Tibial nerve (tissue), 4 donors: ENCODE measurements at regions not wholly inside any gene's neighbourhood (a gene's known extent, or its start where the extent isn't known, plus 50 kb on each side); places are given as distances from the start of the nearest gene placed in this dataset.
"Not testable (repeated sequence)": the region's sequence is repeated elsewhere in the genome, so short reads cannot be mapped to it uniquely, and the experiment has no call there.

Experiments used
- DNase-seq, 2 donors: peaks; one replicate each; pipeline ENCODE4 v3.0.0-alpha.2; 2019; ENCODE audit warnings: low spot score in 2 of 2
- H3K27ac ChIP-seq, 4 donors: fragments of 200-600 bp; sonication (generic) in 3 of 4; one replicate each; pipeline ENCODE4 v1.5.1; 2017 to 2019; ENCODE audit warnings: mild to moderate bottlenecking in 1 of 4
- H3K27me3 ChIP-seq, 2 donors: fragments of 200-600 bp; sonication (generic) in 1 of 2; one replicate each; pipeline versions ENCODE4 v1.5.1 to v1.6.0; 2017 to 2019
- H3K36me3 ChIP-seq, 3 donors: fragments of 200-600 bp; sonication (generic); one replicate each; pipeline ENCODE4 v1.5.1; 2018 to 2019
- H3K4me1 ChIP-seq, 4 donors: fragments of 200-600 bp; sonication (generic) in 3 of 4; one replicate each; pipeline ENCODE4 v1.5.1; 2017 to 2019
- H3K4me3 ChIP-seq, 4 donors: fragments of 200-600 bp; sonication (generic) in 3 of 4; one replicate each; pipeline ENCODE4 v1.5.1; 2017 to 2019; ENCODE audit warnings: mild to moderate bottlenecking in 1 of 4, moderate library complexity in 1 of 4
- H3K9me3 ChIP-seq, 4 donors: fragments of 200-600 bp; sonication (generic) in 3 of 4; one replicate each; pipeline ENCODE4 v1.5.1; 2017 to 2019
- EP300 ChIP-seq, 2 donors: sonication (generic); formaldehyde crosslinking; IDR thresholded peaks; one replicate each; pipeline ENCODE4 v1.6.1; 2017; ENCODE audit warnings: antibody characterized with exemption in 2 of 2, mild to moderate bottlenecking in 1 of 2
- POLR2A ChIP-seq, 2 donors: fragments of 450-650 bp; IDR thresholded peaks; one replicate each; pipeline ENCODE4 v1.6.1; 2017; ENCODE audit warnings: antibody characterized with exemption in 2 of 2, mild to moderate bottlenecking in 2 of 2, moderate library complexity in 2 of 2
- WGBS, 2 donors: methylation state at CpG; one replicate each; pipeline ENCODE4 v1.1.5; 2018; 5-methylcytosine and 5-hydroxymethylcytosine counted together
- TF ChIP-seq, protein P1 (sequence below), 5 experiments: fragments of 200-600 bp in 3 of 5; fragments of 450-650 bp in 2 of 5; sonication (generic) in 3 of 5; IDR thresholded peaks; one replicate each; pipeline ENCODE4 v1.5.1; 2016 to 2019; ENCODE audit warnings: antibody characterized with exemption in 5 of 5, mild to moderate bottlenecking in 3 of 5, moderate library complexity in 2 of 5

DNA sequence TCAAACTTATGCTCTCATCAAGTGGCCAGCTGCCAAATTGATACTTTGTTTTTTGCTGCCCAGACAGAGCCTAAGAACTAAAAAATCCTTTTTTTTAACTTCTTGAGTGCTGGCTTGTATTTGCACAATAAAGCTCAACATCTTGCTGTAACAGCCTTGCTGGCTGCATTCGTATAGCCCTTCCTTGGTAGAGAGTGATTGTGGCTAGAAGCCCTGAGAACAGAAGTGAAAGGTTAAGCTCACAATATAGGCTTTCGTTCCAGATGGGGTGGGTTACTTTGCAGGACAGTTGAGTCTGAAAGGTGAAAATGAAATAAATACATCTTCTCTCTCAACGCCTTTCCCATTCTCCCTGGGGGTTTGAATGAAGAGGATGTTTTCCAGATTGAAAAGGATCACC, 278.8 kb downstream of the HS3ST3B1 start:
- H3K27ac ChIP-seq: no peak overlapping the region

DNA sequence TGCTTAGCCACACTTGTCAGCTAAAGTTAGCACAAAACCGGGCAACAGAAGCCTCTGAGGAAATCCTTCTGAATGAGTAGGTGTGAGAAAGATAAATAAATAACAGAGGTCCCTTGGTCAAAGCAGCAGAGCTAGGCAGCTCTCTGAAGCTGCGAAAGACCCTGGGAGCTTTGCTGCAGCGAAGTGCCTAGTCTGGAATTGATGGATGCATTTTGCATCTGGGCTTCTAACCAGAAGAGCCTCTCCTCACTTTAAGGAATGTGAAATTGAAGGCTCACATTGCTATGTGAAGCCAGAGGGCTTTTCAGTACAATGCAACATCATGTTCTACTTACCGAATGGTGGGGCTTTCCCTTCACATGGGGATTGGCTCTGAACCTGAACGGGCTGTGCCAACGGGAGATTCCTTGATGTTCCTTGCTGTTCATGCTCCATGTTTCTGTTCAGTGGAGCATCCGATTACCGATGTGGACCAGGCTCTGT, 274.6 kb downstream of the HS3ST3B1 start:
- 47 to 48% methylated on average over 8 of the region's 8 CpGs for WGBS, 2 donors
- no peak overlapping the region for H3K27ac ChIP-seq
- H3K27me3 ChIP-seq: no peaks in the 10 kb centered on the region
- DNase-seq: no peak
- no peaks in the 10 kb centered on the region for H3K9me3 ChIP-seq
- H3K4me1 ChIP-seq: no peaks in the 10 kb centered on the region
- no peaks in the 10 kb centered on the region for H3K36me3 ChIP-seq
- TF ChIP-seq POLR2A (IDR thresholded peaks at IDR 0.05): no peak
- no peak for TF ChIP-seq EP300 (IDR thresholded peaks at IDR 0.05)
- TF ChIP-seq, protein P1, sequence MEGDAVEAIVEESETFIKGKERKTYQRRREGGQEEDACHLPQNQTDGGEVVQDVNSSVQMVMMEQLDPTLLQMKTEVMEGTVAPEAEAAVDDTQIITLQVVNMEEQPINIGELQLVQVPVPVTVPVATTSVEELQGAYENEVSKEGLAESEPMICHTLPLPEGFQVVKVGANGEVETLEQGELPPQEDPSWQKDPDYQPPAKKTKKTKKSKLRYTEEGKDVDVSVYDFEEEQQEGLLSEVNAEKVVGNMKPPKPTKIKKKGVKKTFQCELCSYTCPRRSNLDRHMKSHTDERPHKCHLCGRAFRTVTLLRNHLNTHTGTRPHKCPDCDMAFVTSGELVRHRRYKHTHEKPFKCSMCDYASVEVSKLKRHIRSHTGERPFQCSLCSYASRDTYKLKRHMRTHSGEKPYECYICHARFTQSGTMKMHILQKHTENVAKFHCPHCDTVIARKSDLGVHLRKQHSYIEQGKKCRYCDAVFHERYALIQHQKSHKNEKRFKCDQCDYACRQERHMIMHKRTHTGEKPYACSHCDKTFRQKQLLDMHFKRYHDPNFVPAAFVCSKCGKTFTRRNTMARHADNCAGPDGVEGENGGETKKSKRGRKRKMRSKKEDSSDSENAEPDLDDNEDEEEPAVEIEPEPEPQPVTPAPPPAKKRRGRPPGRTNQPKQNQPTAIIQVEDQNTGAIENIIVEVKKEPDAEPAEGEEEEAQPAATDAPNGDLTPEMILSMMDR (IDR thresholded peaks at IDR 0.05): no peak
- H3K4me3 ChIP-seq: no peak overlapping the region

More for the DNA sequence above, 278.8 kb downstream of the HS3ST3B1 start:
- Histone ChIP-seq H3K4me1 (no peaks in the 10 kb centered on the region), H3K36me3 (no peaks in the 10 kb centered on the region), H3K27me3 (no peaks in the 10 kb centered on the region), H3K4me3 (no peak overlapping the region), H3K9me3 (no peaks in the 10 kb centered on the region)
- TF ChIP-seq POLR2A (IDR thresholded peaks at IDR 0.05) (no peak), EP300 (IDR thresholded peaks at IDR 0.05) (no peak)
- TF ChIP-seq, protein P1 (IDR thresholded peaks at IDR 0.05): no peak
- 47 to 63% methylated on average over 3 of the region's 3 CpGs for WGBS, 2 donors
- no peak for DNase-seq

DNA sequence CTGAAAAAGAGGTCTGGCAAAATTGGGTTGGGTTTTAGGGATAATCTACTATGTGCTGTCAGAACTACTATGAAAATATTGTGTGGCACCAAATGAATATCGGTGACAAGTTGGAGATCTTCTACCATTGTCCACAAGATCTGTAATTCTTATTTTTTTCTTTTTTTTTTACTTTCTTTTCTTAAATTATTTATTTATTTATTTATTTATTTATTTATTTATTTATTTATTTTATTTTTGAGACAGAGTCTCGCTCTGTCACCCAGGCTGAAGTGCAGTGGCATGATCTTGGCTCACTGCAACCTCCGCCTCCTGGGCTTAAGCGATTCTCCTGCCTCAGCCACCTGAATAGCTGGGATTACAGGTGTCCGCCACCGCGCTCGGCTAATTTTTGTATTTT, 259.4 kb downstream of the HS3ST3B1 start:
- not testable (repeated sequence) for H3K27ac ChIP-seq, H3K36me3 ChIP-seq, H3K27me3 ChIP-seq, H3K4me1 ChIP-seq, DNase-seq, H3K9me3 ChIP-seq, H3K4me3 ChIP-seq
- WGBS, 2 donors: 92 to 93% methylated on average over 8 of the region's 8 CpGs

DNA sequence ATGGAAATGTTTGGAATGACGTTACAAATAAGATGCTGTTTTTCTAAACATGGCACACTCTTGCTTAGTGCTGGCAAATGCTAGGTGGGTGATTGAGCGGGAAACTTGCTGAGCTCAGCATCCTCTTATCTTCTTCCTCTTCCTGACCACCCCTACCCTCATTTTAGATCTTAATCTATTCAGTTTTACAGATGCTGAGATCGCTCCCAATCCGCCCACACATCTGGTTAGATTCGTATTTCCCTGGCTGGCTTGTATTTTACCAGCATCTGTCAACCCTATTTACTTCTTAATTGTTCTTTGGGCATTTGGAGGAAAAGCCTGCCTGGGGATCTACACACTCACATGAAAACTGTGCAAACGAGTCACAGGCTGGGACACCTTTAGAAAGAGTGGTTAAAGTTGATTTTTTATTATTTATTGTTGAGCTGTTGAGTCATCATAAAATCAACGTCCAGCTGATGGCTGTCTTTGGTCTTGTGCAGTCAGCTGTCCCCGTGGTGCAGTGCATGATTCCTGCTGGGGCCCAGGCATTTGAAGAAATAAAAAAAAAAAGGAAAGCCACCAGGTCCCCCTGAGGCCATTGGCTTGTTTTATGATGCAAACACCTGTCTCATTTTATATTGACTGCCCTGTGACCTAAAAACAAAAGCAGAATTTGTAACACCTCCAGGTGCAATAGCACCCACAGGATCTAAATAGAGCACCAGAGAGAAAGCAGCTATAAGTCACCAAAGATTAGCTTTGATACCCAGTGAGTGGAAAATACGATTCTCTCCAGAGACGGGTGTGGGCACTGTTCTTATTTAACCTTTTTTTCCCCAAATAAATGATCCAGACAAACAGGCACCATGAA, 258.6 kb downstream of the HS3ST3B1 start:
- no peak for TF ChIP-seq POLR2A (IDR thresholded peaks at IDR 0.05)
- TF ChIP-seq, protein P1 (IDR thresholded peaks at IDR 0.05): no peak
- no peak for TF ChIP-seq EP300 (IDR thresholded peaks at IDR 0.05)
- H3K4me3 ChIP-seq: no peak overlapping the region
- no peak overlapping the region for H3K27ac ChIP-seq
- H3K27me3 ChIP-seq: no peaks in the 10 kb centered on the region
- no peaks in the 10 kb centered on the region for H3K4me1 ChIP-seq
- H3K9me3 ChIP-seq: no peaks in the 10 kb centered on the region
- no peaks in the 10 kb centered on the region for H3K36me3 ChIP-seq
- 30 to 40% methylated on average over 10 of the region's 10 CpGs for WGBS, 2 donors
- no peak for DNase-seq

DNA sequence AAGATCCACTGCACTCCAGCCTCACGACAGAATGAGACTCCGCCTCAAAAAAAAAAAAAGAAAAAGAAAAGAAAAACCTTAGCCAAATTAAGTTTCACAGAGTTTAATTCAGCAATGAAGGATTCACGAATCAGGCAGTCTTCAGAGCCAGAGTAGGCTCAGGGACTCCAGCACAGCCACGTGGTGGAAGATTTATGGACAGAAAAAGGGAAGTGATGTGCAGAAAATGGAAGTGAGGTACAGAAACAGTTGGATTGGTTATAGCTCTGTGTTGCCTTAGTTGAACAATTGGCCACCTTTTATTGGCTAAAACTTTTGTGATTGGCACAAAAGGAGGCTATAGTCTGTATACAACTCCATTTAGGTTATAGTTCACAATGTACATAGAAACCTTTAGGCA, 256.6 kb downstream of the HS3ST3B1 start:
- DNase-seq: no peak
- no peak for TF ChIP-seq POLR2A (IDR thresholded peaks at IDR 0.05)
- TF ChIP-seq EP300 (IDR thresholded peaks at IDR 0.05): no peak
- TF ChIP-seq, protein P1 (IDR thresholded peaks at IDR 0.05): no peak
- Histone ChIP-seq H3K4me3 (no peak overlapping the region), H3K36me3 (no peaks in the 10 kb centered on the region), H3K4me1 (no peaks in the 10 kb centered on the region), H3K9me3 (no peaks in the 10 kb centered on the region), H3K27ac (no peak overlapping the region), H3K27me3 (no peaks in the 10 kb centered on the region)
- 36 to 40% methylated on average over 4 of the region's 4 CpGs for WGBS, 2 donors
